Adrenal gland (tissue), 9 donors: ENCODE measurements at regions not wholly inside any gene's neighbourhood (a gene's known extent, or its start where the extent isn't known, plus 50 kb on each side); places are given as distances from the start of the nearest gene placed in this dataset.

Experiments
- DNase-seq, 7 donors: peaks; one replicate each; pipeline ENCODE4 v3.0.0-alpha.2; 2019 to 2020
- H3K27ac ChIP-seq, 5 donors: fragments of 200-600 bp; sonication (generic) in 4 of 5; 1 replicate in 3 of 5; 2 replicates in 2 of 5; pipeline versions ENCODE4 v1.5.1 to v1.8.0; 2016 to 2020; ENCODE audit warnings: mild to moderate bottlenecking in 1 of 5
- H3K27me3 ChIP-seq: fragments of 200-600 bp; 2 replicates; pipeline ENCODE4 v1.8.0; 2021
- H3K36me3 ChIP-seq, 2 donors: fragments of 200-600 bp; replicated peaks in 1 of 2; 1 replicate in 1 of 2; 2 replicates in 1 of 2; pipeline versions ENCODE4 v1.5.1 to v1.8.0; 2018 to 2022
- H3K4me1 ChIP-seq, 2 donors: fragments of 200-600 bp; replicated peaks in 1 of 2; 1 replicate in 1 of 2; 2 replicates in 1 of 2; pipeline versions ENCODE4 v1.5.1 to v1.8.0; 2018 to 2021
- H3K4me3 ChIP-seq, 4 donors: fragments of 200-600 bp; sonication (generic) in 3 of 4; one replicate each; pipeline ENCODE4 v1.5.1; 2016 to 2018
- H3K9me3 ChIP-seq, 3 donors: fragments of 200-600 bp; sonication (generic) in 1 of 3; replicated peaks in 1 of 3; 1 replicate in 2 of 3; 2 replicates in 1 of 3; pipeline versions ENCODE4 v1.5.1 to v1.8.0; 2016 to 2021
- CTCF ChIP-seq, 6 experiments: fragments of 450-650 bp in 4 of 6; fragments of 200-600 bp in 2 of 6; sonication (generic) in 1 of 6; IDR thresholded peaks; 1 replicate in 5 of 6; 2 replicates in 1 of 6; pipeline versions ENCODE4 v1.5.1 to v1.8.0; 2016 to 2021; ENCODE audit warnings: antibody characterized with exemption in 6 of 6, mild to moderate bottlenecking in 2 of 6, moderate library complexity in 1 of 6
- POLR2A ChIP-seq, 2 donors: fragments of 450-650 bp; IDR thresholded peaks; one replicate each; pipeline ENCODE4 v1.6.1; 2017; ENCODE audit warnings: antibody characterized with exemption in 2 of 2, mild to moderate bottlenecking in 2 of 2, moderate library complexity in 1 of 2
- WGBS, 4 donors: extraction: QIAGEN DNeasy Blood & Tissue Kit in 2 of 4; methylation state at CpG; one replicate each; pipeline versions ENCODE4 v1.1.5 to v1.1.7; 2013 to 2017; 5-methylcytosine and 5-hydroxymethylcytosine counted together
- intact Hi-C, 2 donors: fragments of 100-400 bp; cut with DNase I; formaldehyde crosslinking; loops; one replicate each; pipeline versions ENCODE4 v1.14.1 to v1.15.0; 2022 to 2023
- donor health status: healthy with polysubstance abuse.
- donor health status: Bipolar disorder and iron deficiency.
- donor health status: DM: yes; HTN: yes; CAD: no.
- donor health status: DM: no; HTN: no; CAD: no.
- donor health status: DM: no; HTN: no; CAD: no.

- no peaks in the 10 kb centered on the region for H3K4me1 ChIP-seq
- no peaks in the 10 kb centered on the region for H3K27me3 ChIP-seq
- no peak overlapping the region for H3K4me3 ChIP-seq
- H3K36me3 ChIP-seq, result no peaks in the 10 kb centered on the region
- H3K27ac ChIP-seq, result no peak overlapping the region
- no peaks in the 10 kb centered on the region for H3K9me3 ChIP-seq
- intact Hi-C loops, result no loop called here
- no peak for DNase-seq
- no peak for TF ChIP-seq POLR2A (IDR thresholded peaks at IDR 0.05)
- TF ChIP-seq CTCF (IDR thresholded peaks at IDR 0.05), result no peak
Observed at GRCh38 chr6:19032591-19033295, 645.6 kb downstream of the RNF144B start.

- WGBS, 4 donors, result 43 to 73% (median 51%) methylated on average over 1 of the region's 1 CpG
- Histone ChIP-seq H3K4me1 (no peaks in the 10 kb centered on the region), H3K27ac (no peak overlapping the region)
Observed at GRCh38 chr6:19033683-19034082, 646.5 kb downstream of the RNF144B start.

GRCh38 chr6:19034986-19035385, 647.8 kb downstream of the RNF144B start:
- TF ChIP-seq POLR2A (IDR thresholded peaks at IDR 0.05), result no peak
- no peak for TF ChIP-seq CTCF (IDR thresholded peaks at IDR 0.05)
- Histone ChIP-seq H3K4me3 (no peak overlapping the region), H3K27me3 (no peaks in the 10 kb centered on the region), H3K36me3 (no peaks in the 10 kb centered on the region), H3K4me1 (no peaks in the 10 kb centered on the region), H3K27ac (no peak overlapping the region), H3K9me3 (no peaks in the 10 kb centered on the region)
- no peak for DNase-seq
- intact Hi-C loops, result no loop called here
- WGBS, 4 donors, result 67 to 80% (median 71%) methylated on average over 2 of the region's 2 CpGs

More at GRCh38 chr6:19033683-19034082, 646.5 kb downstream of the RNF144B start:
- H3K36me3 ChIP-seq, result no peaks in the 10 kb centered on the region
- H3K4me3 ChIP-seq, result no peak overlapping the region
- no peak for DNase-seq
- no peak for TF ChIP-seq CTCF (IDR thresholded peaks at IDR 0.05)
- no peak for TF ChIP-seq POLR2A (IDR thresholded peaks at IDR 0.05)
- intact Hi-C loops, result no loop called here
- no peaks in the 10 kb centered on the region for H3K9me3 ChIP-seq
- H3K27me3 ChIP-seq, result no peaks in the 10 kb centered on the region

DNA sequence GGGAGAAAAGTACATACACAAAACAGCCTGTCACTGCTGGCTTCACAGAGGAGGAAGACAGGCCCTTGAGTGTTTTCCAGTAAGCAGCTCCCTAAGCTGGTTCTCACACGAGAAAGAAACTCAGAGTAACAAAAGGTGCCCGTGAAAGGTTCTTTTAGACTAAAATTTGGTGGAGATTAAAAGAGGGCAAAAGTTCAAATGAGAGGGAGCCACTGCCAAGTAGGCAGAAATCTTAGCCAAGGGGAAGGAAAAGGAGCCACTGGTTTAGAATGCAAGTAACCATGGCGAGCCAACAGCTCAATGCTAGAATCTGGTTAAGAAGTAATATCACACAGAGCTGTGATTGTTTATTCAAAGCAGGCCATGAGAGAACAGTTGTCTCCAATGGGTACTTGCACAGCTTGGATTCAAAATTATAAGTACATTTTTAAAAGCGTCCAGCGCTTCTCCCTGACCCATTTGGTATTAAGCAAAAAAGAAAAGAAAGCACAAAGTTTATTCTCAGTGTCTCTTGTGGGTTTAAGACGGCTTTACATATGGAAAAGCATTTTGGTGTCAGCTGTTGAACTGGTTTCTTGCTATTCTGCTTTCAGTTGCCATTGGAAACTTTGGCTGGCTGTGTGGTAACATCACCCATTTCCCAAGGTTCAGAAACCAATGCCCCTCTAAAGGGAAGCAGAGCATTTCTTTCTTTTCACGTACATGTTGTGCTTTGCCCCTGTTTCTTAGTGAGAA, 648.5 kb downstream of the RNF144B start:
- intact Hi-C loops, result no loop called here
- Histone ChIP-seq H3K4me1 (no peaks in the 10 kb centered on the region), H3K36me3 (no peaks in the 10 kb centered on the region), H3K4me3 (no peak overlapping the region), H3K27ac (no peak overlapping the region), H3K9me3 (no peaks in the 10 kb centered on the region), H3K27me3 (no peaks in the 10 kb centered on the region)
- no peak for DNase-seq
- TF ChIP-seq CTCF (IDR thresholded peaks at IDR 0.05) (no peak), POLR2A (IDR thresholded peaks at IDR 0.05) (no peak)
- WGBS, 4 donors, result 65 to 76% (median 71%) methylated on average over 7 of the region's 7 CpGs
